K562 (cell line): ENCODE measurements at regions not wholly inside any gene's neighbourhood (a gene's known extent, or its start where the extent isn't known, plus 50 kb on each side); places are given as distances from the start of the nearest gene placed in this dataset.

Experiments
- ARID1B ChIP-seq: fragments of 450-650 bp; IDR thresholded peaks from 2 replicates; pipeline ENCODE4 v1.6.1; 2016; ENCODE audit warnings: antibody characterized with exemption, mild to moderate bottlenecking, inconsistent platforms
- BHLHE40 ChIP-seq: IDR thresholded peaks from 2 replicates; pipeline ENCODE4 v1.6.1; 2011; ENCODE audit warnings: low read length, improper control_type of control experiment
- EHMT2 ChIP-seq: fragments of 450-650 bp; IDR thresholded peaks from 2 replicates; pipeline ENCODE4 v1.6.1; 2018; ENCODE audit warnings: antibody characterized with exemption
- EP300 ChIP-seq: IDR thresholded peaks from 2 replicates; pipeline ENCODE4 v1.6.1; 2012; ENCODE audit warnings: low read length, improper control_type of control experiment
- GATA2 ChIP-seq: sonication (generic); formaldehyde crosslinking; IDR thresholded peaks from 2 replicates; pipeline ENCODE4 v1.4.0; 2020; ENCODE audit warnings: mild to moderate bottlenecking, missing genetic modification reagents
- HNRNPH1 ChIP-seq: fragments of 200-400 bp; formaldehyde crosslinking; optimal IDR thresholded peaks from 2 replicates; pipeline ENCODE3; 2017; ENCODE audit warnings: low read depth, mild to moderate bottlenecking, low read length, moderate library complexity
- KHSRP ChIP-seq: fragments of 450-650 bp; IDR thresholded peaks from 2 replicates; pipeline ENCODE4 v1.6.1; 2017
- MXI1 ChIP-seq: IDR thresholded peaks from 2 replicates; pipeline ENCODE4 v1.6.1; 2011; ENCODE audit warnings: low read depth, mild to moderate bottlenecking, improper control_type of control experiment, low read length
- NBN ChIP-seq: fragments of 450-650 bp; IDR thresholded peaks from 2 replicates; pipeline ENCODE4 v1.6.1; 2016; ENCODE audit warnings: low read depth, mild to moderate bottlenecking
- NR2F6 ChIP-seq: fragments of 450-650 bp; formaldehyde crosslinking; IDR thresholded peaks from 2 replicates; pipeline ENCODE4 v1.4.0; 2020; ENCODE audit warnings: mild to moderate bottlenecking
- PRDM10 ChIP-seq: fragments of 450-650 bp; IDR thresholded peaks from 2 replicates; pipeline ENCODE4 v1.6.1; 2018; ENCODE audit not compliant: partially characterized antibody
- RFX1 ChIP-seq: fragments of 450-650 bp; IDR thresholded peaks from 2 replicates; pipeline ENCODE4 v1.6.1; 2016; ENCODE audit warnings: mild to moderate bottlenecking, moderate library complexity
- SLC30A9 ChIP-seq: fragments of 250-450 bp; sonication (Bioruptor Pico); IDR thresholded peaks from 2 replicates; pipeline ENCODE4 v1.8.0; 2022; ENCODE audit warnings: mild to moderate bottlenecking, moderate library complexity
- SMAD4 ChIP-seq: fragments of 250-450 bp; sonication (Bioruptor Pico); conservative IDR thresholded peaks from 2 replicates; pipeline ENCODE4 v1.8.0; 2021; ENCODE audit warnings: inconsistent platforms, mild to moderate bottlenecking, moderate library complexity
- SMARCE1 ChIP-seq: fragments of 450-650 bp; IDR thresholded peaks from 2 replicates; pipeline ENCODE4 v1.7.1; 2016; ENCODE audit warnings: mild to moderate bottlenecking
- SOX6 ChIP-seq: fragments of 450-650 bp; IDR thresholded peaks from 2 replicates; pipeline ENCODE4 v1.6.1; 2014; ENCODE audit warnings: mild to moderate bottlenecking
- SP1 ChIP-seq: sonication (generic); formaldehyde crosslinking; IDR thresholded peaks from 2 replicates; pipeline ENCODE4 v1.8.1; 2022; ENCODE audit warnings: mild to moderate bottlenecking, missing genetic modification reagents
- STAT5A ChIP-seq: IDR thresholded peaks from 2 replicates; pipeline ENCODE4 v1.6.1; 2012; ENCODE audit warnings: low read length, inconsistent platforms, borderline replicate concordance
- TARDBP ChIP-seq: fragments of 450-650 bp; IDR thresholded peaks from 2 replicates; pipeline ENCODE4 v1.6.1; 2016
- TBL1XR1 ChIP-seq, 2 experiments: IDR thresholded peaks; 2 replicates each; pipeline ENCODE4 v1.6.1; 2012; ENCODE audit warnings: improper control_type of control experiment in 2 of 2, low read length in 2 of 2, mild to moderate bottlenecking in 1 of 2
- TCF3 ChIP-seq: sonication (generic); formaldehyde crosslinking; IDR thresholded peaks from 2 replicates; pipeline ENCODE4 v1.4.0; 2020; ENCODE audit warnings: mild to moderate bottlenecking, missing genetic modification reagents
- TCFL5 ChIP-seq: fragments of 250-450 bp; sonication (Bioruptor Pico); conservative IDR thresholded peaks from 2 replicates; pipeline ENCODE4 v1.6.1; 2021; ENCODE audit warnings: mild to moderate bottlenecking, moderate library complexity, matching md5 sums
- THAP7 ChIP-seq: fragments of 250-450 bp; sonication (Bioruptor Pico); IDR thresholded peaks from 2 replicates; pipeline ENCODE4 v1.5.0; 2021
- TOE1 ChIP-seq, 2 experiments: fragments of 450-650 bp in 1 of 2; sonication (generic) in 1 of 2; formaldehyde crosslinking in 1 of 2; IDR thresholded peaks; 2 replicates each; pipeline versions ENCODE4 v1.7.1 to v1.8.0; 2016 to 2022; ENCODE audit warnings: borderline replicate concordance in 2 of 2, mild to moderate bottlenecking in 2 of 2, antibody characterized with exemption in 1 of 2, inconsistent platforms in 1 of 2, low read depth in 1 of 2, missing genetic modification reagents in 1 of 2, moderate library complexity in 1 of 2
- ZKSCAN3 ChIP-seq: fragments of 250-450 bp; sonication (Bioruptor Pico); IDR thresholded peaks from 2 replicates; pipeline ENCODE4 v1.4.0; 2020
- ZKSCAN8 ChIP-seq: fragments of 200-800 bp; sonication (Bioruptor generic); IDR thresholded peaks from 2 replicates; pipeline ENCODE4 v1.6.1; 2016; ENCODE audit warnings: missing genetic modification characterization, missing compliant biosample characterization
- ZSCAN32 ChIP-seq: fragments of 450-650 bp; formaldehyde crosslinking; IDR thresholded peaks from 2 replicates; pipeline ENCODE4 v1.4.0; 2020; ENCODE audit warnings: mild to moderate bottlenecking, moderate library complexity

GRCh38 chr1:121595089-121595488 is 410.3 kb downstream of the SRGAP2C start (continued):
- TF ChIP-seq TCFL5 (CRISPR knock-in tag): peak; percentile 69
- peak; percentile 99 for TF ChIP-seq ARID1B
- TF ChIP-seq ZKSCAN8 (CRISPR knock-in tag): peak; percentile 80
- TF ChIP-seq TARDBP: peak; percentile 89; the same call in 1 of the 2 replicates
- TF ChIP-seq PRDM10: no peak
- TF ChIP-seq MXI1: 0 out of 2 replicates have a peak, but pooled peaks have one; percentile 21
- TF ChIP-seq THAP7: no peak
- no peak for TF ChIP-seq ZSCAN32
- peak; percentile 99 for TF ChIP-seq SOX6
- TF ChIP-seq KHSRP: peak; percentile 86
- TF ChIP-seq EHMT2: no peak
- 0 out of 2 replicates have a peak, but pooled peaks have one; percentile 55 for TF ChIP-seq TOE1 (IDR thresholded peaks at IDR 0.05; ENCODE audit: borderline replicate concordance)
- TF ChIP-seq TOE1 (CRISPR knock-in tag; IDR thresholded peaks at IDR 0.05; ENCODE audit: borderline replicate concordance, low read depth): no peak
- no peak for TF ChIP-seq NR2F6 (CRISPR knock-in tag)
- TF ChIP-seq SLC30A9: no peak
- no peak for TF ChIP-seq HNRNPH1
- no peak for TF ChIP-seq SP1 (CRISPR knock-in tag)
- peak; percentile 54; the same call in 1 of the 2 replicates for TF ChIP-seq NBN
- TF ChIP-seq SMARCE1: peak; percentile 98
- peak; percentile 89 for TF ChIP-seq BHLHE40
- TF ChIP-seq TCF3 (CRISPR knock-in tag): peak; percentile 95
- TF ChIP-seq TBL1XR1 (IDR thresholded peaks at IDR 0.05; ENCODE audit: low read length in 2 of 2): peak; percentile 45 to 91; a peak in 3 of 4 replicates
- TF ChIP-seq GATA2 (CRISPR knock-in tag): peak; percentile 81
- peak; percentile 90 for TF ChIP-seq STAT5A
- no peak for TF ChIP-seq RFX1
- peak; percentile 98 for TF ChIP-seq EP300
- TF ChIP-seq SMAD4: peak; percentile 98
- no peak for TF ChIP-seq ZKSCAN3 (CRISPR knock-in tag)
